Fibroblast of mammary gland (primary cell): ENCODE measurements at regions not wholly inside any gene's neighbourhood (a gene's known extent, or its start where the extent isn't known, plus 50 kb on each side); places are given as distances from the start of the nearest gene placed in this dataset.
"Not testable (repeated sequence)": the region's sequence is repeated elsewhere in the genome, so short reads cannot be mapped to it uniquely, and the experiment has no call there.

Experiments
- DNase-seq: peaks from one replicate; pipeline ENCODE4 v3.0.0-alpha.2; 2010; ENCODE audit warnings: low read depth
- H3K4me3 ChIP-seq: 2 replicates; pipeline ENCODE4 v1.5.1; 2011; ENCODE audit warnings: low read depth, mild to moderate bottlenecking, low read length, moderate library complexity; ENCODE audit not compliant: control insufficient read depth
- TF ChIP-seq, protein P1 (sequence below): conservative IDR thresholded peaks from 2 replicates; pipeline ENCODE4 v1.5.1; 2011; ENCODE audit warnings: low read depth, low read length, inconsistent platforms; ENCODE audit not compliant: control insufficient read depth, insufficient read depth

DNA sequence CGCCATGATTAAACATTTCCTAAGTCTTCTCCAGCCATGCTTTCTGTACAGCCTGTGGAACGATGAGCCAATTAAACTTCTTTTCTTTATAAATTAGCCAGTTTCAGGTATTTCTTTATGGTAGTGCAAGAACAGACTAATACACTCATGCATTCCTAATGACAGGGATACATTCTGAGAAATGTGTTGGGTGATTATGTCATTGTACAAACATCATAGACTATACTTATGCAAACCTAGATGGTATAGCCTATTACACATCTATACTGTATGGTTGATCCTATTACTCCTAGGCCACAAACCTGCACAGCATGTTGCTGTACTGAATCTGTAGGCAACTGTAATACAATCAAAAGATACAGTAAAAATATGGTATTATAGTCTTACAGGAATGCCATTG is 83.1 kb downstream of the ATOH1 start:
- no peak overlapping the region for H3K4me3 ChIP-seq
- no peak for DNase-seq
- TF ChIP-seq, protein P1, sequence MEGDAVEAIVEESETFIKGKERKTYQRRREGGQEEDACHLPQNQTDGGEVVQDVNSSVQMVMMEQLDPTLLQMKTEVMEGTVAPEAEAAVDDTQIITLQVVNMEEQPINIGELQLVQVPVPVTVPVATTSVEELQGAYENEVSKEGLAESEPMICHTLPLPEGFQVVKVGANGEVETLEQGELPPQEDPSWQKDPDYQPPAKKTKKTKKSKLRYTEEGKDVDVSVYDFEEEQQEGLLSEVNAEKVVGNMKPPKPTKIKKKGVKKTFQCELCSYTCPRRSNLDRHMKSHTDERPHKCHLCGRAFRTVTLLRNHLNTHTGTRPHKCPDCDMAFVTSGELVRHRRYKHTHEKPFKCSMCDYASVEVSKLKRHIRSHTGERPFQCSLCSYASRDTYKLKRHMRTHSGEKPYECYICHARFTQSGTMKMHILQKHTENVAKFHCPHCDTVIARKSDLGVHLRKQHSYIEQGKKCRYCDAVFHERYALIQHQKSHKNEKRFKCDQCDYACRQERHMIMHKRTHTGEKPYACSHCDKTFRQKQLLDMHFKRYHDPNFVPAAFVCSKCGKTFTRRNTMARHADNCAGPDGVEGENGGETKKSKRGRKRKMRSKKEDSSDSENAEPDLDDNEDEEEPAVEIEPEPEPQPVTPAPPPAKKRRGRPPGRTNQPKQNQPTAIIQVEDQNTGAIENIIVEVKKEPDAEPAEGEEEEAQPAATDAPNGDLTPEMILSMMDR = no peak

GRCh38 chr4:93912146-93912545 is 83.6 kb downstream of the ATOH1 start:
- no peak for DNase-seq
- TF ChIP-seq, protein P1 = no peak
- H3K4me3 ChIP-seq = no peak overlapping the region

- DNase-seq = no peak
- H3K4me3 ChIP-seq = no peak overlapping the region
- TF ChIP-seq, protein P1 = no peak
Observed at GRCh38 chr4:93918856-93919255, 90.3 kb downstream of the ATOH1 start.

- not testable (repeated sequence) for H3K4me3 ChIP-seq, DNase-seq
Observed at GRCh38 chr4:93923570-93923969, 95.0 kb downstream of the ATOH1 start.

DNA sequence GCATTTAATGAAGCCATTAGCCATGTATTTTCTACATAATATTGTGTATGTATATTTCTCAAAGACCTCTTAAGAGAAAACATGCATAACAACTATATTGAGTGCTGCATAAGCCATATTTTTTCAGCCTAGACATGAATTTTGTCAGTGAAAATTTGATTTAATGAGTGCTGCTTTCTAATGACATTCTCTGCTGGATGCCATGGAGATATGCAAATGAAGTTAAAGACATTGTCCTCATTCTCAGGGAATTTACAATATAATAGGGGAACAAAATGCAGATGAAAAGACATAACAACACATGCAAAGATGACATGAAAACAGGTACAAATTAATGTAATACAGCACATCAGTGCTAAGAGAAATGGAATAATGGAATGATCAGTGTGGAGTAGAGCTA is 118.7 kb downstream of the ATOH1 start:
- no peak overlapping the region for H3K4me3 ChIP-seq
- DNase-seq = no peak
- TF ChIP-seq, protein P1 = no peak

DNA sequence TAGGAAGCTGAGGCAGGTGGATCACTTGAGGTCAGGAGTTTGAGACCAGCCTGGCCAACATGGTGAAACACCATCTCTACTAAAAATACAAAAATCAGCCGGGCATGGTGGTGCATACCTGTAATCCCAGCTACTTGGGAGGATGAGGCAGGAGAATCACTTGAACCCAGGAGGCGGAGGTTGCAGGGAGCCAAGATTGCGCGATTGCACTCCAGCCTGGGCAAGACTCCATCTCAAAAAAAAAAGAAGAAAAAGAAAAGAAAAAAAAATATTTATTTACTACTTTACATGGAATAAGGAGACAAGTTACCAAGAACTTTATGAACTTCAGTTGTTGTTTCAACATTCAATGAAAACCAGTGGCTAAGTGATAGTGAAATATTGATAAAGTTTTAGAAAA is 121.7 kb downstream of the ATOH1 start:
- H3K4me3 ChIP-seq, DNase-seq: not testable (repeated sequence)

GRCh38 chr4:93957186-93957585 is 128.6 kb downstream of the ATOH1 start:
- no peak overlapping the region for H3K4me3 ChIP-seq
- TF ChIP-seq, protein P1 = no peak
- DNase-seq = no peak

GRCh38 chr4:93960450-93960849 is 131.9 kb downstream of the ATOH1 start:
- TF ChIP-seq, protein P1 = no peak
- DNase-seq = no peak
- H3K4me3 ChIP-seq = no peak overlapping the region
